Lung (tissue), 11 donors: ENCODE measurements at regions not wholly inside any gene's neighbourhood (a gene's known extent, or its start where the extent isn't known, plus 50 kb on each side); places are given as distances from the start of the nearest gene placed in this dataset.

Experiments used
- ATAC-seq: fragments of 200-7000 bp; cut with Tn5 transposase; one replicate; pipeline ENCODE4 v1.9.1; 2020; ENCODE audit warnings: moderate number of reproducible peaks; ENCODE audit not compliant: insufficient read depth, low FRiP score
- DNase-seq, 3 donors: peaks; one replicate each; pipeline ENCODE4 v3.0.0-alpha.2; 2013 to 2017
- H3K27ac ChIP-seq, 2 donors: one replicate each; pipeline ENCODE4 v1.5.1; 2013; ENCODE audit warnings: mild to moderate bottlenecking in 2 of 2, moderate library complexity in 2 of 2, control low read depth in 1 of 2, inconsistent platforms in 1 of 2, low read depth in 1 of 2, low read length in 1 of 2
- H3K27me3 ChIP-seq, 3 donors: one replicate each; pipeline ENCODE4 v1.5.1; 2013; ENCODE audit warnings: low read length in 2 of 3; ENCODE audit not compliant: control insufficient read depth in 3 of 3, insufficient read depth in 3 of 3
- H3K36me3 ChIP-seq, 4 donors: one replicate each; pipeline ENCODE4 v1.5.1; 2013; ENCODE audit warnings: low read length in 4 of 4, mild to moderate bottlenecking in 1 of 4, moderate library complexity in 1 of 4; ENCODE audit not compliant: control insufficient read depth in 4 of 4, insufficient read depth in 4 of 4
- H3K4me1 ChIP-seq, 5 donors: one replicate each; pipeline ENCODE4 v1.5.1; 2013; ENCODE audit warnings: low read length in 5 of 5, mild to moderate bottlenecking in 2 of 5, moderate library complexity in 1 of 5; ENCODE audit not compliant: control insufficient read depth in 5 of 5, insufficient read depth in 5 of 5
- H3K4me3 ChIP-seq: one replicate; pipeline ENCODE4 v1.5.1; 2013; ENCODE audit warnings: mild to moderate bottlenecking, control low read depth, moderate library complexity
- H3K9ac ChIP-seq, 2 donors: one replicate each; pipeline ENCODE4 v1.5.1; 2013; ENCODE audit warnings: low read length in 2 of 2, control low read depth in 1 of 2; ENCODE audit not compliant: insufficient read depth in 1 of 2
- H3K9me3 ChIP-seq, 4 donors: one replicate each; pipeline ENCODE4 v1.5.1; 2013; ENCODE audit warnings: low read length in 3 of 4, mild to moderate bottlenecking in 1 of 4, moderate library complexity in 1 of 4; ENCODE audit not compliant: control insufficient read depth in 4 of 4, insufficient read depth in 3 of 4
- CTCF ChIP-seq: IDR thresholded peaks from 2 replicates; pipeline ENCODE4 v1.5.1; 2012; ENCODE audit warnings: mild to moderate bottlenecking; ENCODE audit errors: control extremely low read depth, extremely low read depth
- WGBS, 2 donors: extraction: QIAGEN DNeasy Blood & Tissue Kit; methylation state at CpG; one replicate each; pipeline ENCODE4 v1.1.7; 2013; 5-methylcytosine and 5-hydroxymethylcytosine counted together
- donor health status: control.
- donor health status: control.
- donor health status: Bipolar disorder and iron deficiency.
- donor health status: healthy.
- donor health status: DM: yes; HTN: yes; CAD: no.

GRCh38 chr6:97658090-97658489, 375.1 kb upstream of the MMS22L start:
- Histone ChIP-seq H3K9me3 (no peaks in the 10 kb centered on the region), H3K4me3 (no peak overlapping the region), H3K4me1 (no peaks in the 10 kb centered on the region), H3K27me3 (no peaks in the 10 kb centered on the region), H3K27ac (no peak overlapping the region), H3K36me3 (no peaks in the 10 kb centered on the region), H3K9ac (no peak overlapping the region)
- no peak for TF ChIP-seq CTCF
- ATAC-seq (no peak), DNase-seq (no peak)
- 67 to 80% methylated on average over 2 of the region's 2 CpGs for WGBS, 2 donors

GRCh38 chr6:97663252-97663651, 380.2 kb upstream of the MMS22L start:
- no peaks in the 10 kb centered on the region for H3K9me3 ChIP-seq
- no peak overlapping the region for H3K4me3 ChIP-seq
- H3K27me3 ChIP-seq = no peaks in the 10 kb centered on the region
- H3K36me3 ChIP-seq = no peaks in the 10 kb centered on the region
- no peak overlapping the region for H3K27ac ChIP-seq
- H3K9ac ChIP-seq = no peak overlapping the region
- ATAC-seq (no peak), DNase-seq (no peak)
- H3K4me1 ChIP-seq = no peaks in the 10 kb centered on the region
- no peak for TF ChIP-seq CTCF

- Histone ChIP-seq H3K36me3 (no peaks in the 10 kb centered on the region), H3K9ac (no peak overlapping the region), H3K27me3 (no peaks in the 10 kb centered on the region), H3K4me3 (no peak overlapping the region), H3K27ac (no peak overlapping the region), H3K9me3 (no peaks in the 10 kb centered on the region), H3K4me1 (peaks cover 0 to 8% (median 1%) of the 10 kb centered on the region in 5 donors)
- ATAC-seq = no peak
- no peak for DNase-seq
- TF ChIP-seq CTCF = no peak
- WGBS, 2 donors = 77 to 86% methylated on average over 5 of the region's 5 CpGs
Measured at GRCh38 chr6:97665446-97665845, 382.4 kb upstream of the MMS22L start.

- ATAC-seq (no peak), DNase-seq (no peak)
- no peak overlapping the region for H3K4me3 ChIP-seq
- no peaks in the 10 kb centered on the region for H3K36me3 ChIP-seq
- H3K27ac ChIP-seq = no peak overlapping the region
- peaks cover 0 to 18% (median 1%) of the 10 kb centered on the region in 5 donors for H3K4me1 ChIP-seq
- TF ChIP-seq CTCF = no peak
- H3K27me3 ChIP-seq = no peaks in the 10 kb centered on the region
- H3K9ac ChIP-seq = no peak overlapping the region
- 68 to 77% methylated on average over 1 of the region's 1 CpG for WGBS, 2 donors
- H3K9me3 ChIP-seq = no peaks in the 10 kb centered on the region
Measured at GRCh38 chr6:97666889-97667288, 383.9 kb upstream of the MMS22L start.
